ENCODE measurements at regions not wholly inside any gene's neighbourhood (a gene's known extent, or its start where the extent isn't known, plus 50 kb on each side); places are given as distances from the start of the nearest gene placed in this dataset.

- no peak for DNase-seq
These were observed 217.8 kb upstream of the ZBED5 start for GRCh38 chr11:11075515-11076171.

GRCh38 chr11:11074686-11075335 is 217.0 kb upstream of the ZBED5 start:
- no peak for DNase-seq

- DNase-seq, result no peak
These were observed 216.1 kb upstream of the ZBED5 start for GRCh38 chr11:11073996-11074395.

- no peak for DNase-seq
These were observed 214.2 kb upstream of the ZBED5 start for GRCh38 chr11:11072067-11072466.

GRCh38 chr11:11071486-11071885 is 213.6 kb upstream of the ZBED5 start:
- no peak for DNase-seq

GRCh38 chr11:11070976-11071375 is 213.1 kb upstream of the ZBED5 start:
- no peak for DNase-seq

GRCh38 chr11:11069841-11070835 is 212.3 kb upstream of the ZBED5 start:
- no peak for DNase-seq

- DNase-seq, result no peak
These were observed 210.3 kb upstream of the ZBED5 start for GRCh38 chr11:11068113-11068512.

- no peak for DNase-seq
These were observed 207.5 kb upstream of the ZBED5 start for GRCh38 chr11:11065396-11065795.

- DNase-seq, result no peak
These were observed 199.6 kb upstream of the ZBED5 start for GRCh38 chr11:11057472-11057854.

GRCh38 chr11:11056749-11057471 is 199.1 kb upstream of the ZBED5 start:
- DNase-seq, result no peak

- DNase-seq, result no peak
These were observed 198.5 kb upstream of the ZBED5 start for GRCh38 chr11:11056316-11056715.

- DNase-seq, result no peak
These were observed 190.2 kb upstream of the ZBED5 start for GRCh38 chr11:11047851-11048610.

GRCh38 chr11:11046781-11047180 is 188.9 kb upstream of the ZBED5 start:
- DNase-seq, result no peak

GRCh38 chr11:11045156-11045930 is 187.5 kb upstream of the ZBED5 start:
- no peak for DNase-seq

GRCh38 chr11:11044137-11044855 is 186.4 kb upstream of the ZBED5 start:
- DNase-seq, result no peak

GRCh38 chr11:11043721-11044120 is 185.9 kb upstream of the ZBED5 start:
- DNase-seq, result no peak

GRCh38 chr11:11039208-11039965 is 181.5 kb upstream of the ZBED5 start:
- DNase-seq, result no peak

GRCh38 chr11:11038782-11039181 is 180.9 kb upstream of the ZBED5 start:
- no peak for DNase-seq

GRCh38 chr11:11038352-11038751 is 180.5 kb upstream of the ZBED5 start:
- no peak for DNase-seq
